Fibroblast of skin of abdomen (primary cell): ENCODE measurements at regions not wholly inside any gene's neighbourhood (a gene's known extent, or its start where the extent isn't known, plus 50 kb on each side); places are given as distances from the start of the nearest gene placed in this dataset.

Experiments
- DNase-seq: peaks from one replicate; pipeline ENCODE4 v3.0.0-alpha.2; 2013

DNA sequence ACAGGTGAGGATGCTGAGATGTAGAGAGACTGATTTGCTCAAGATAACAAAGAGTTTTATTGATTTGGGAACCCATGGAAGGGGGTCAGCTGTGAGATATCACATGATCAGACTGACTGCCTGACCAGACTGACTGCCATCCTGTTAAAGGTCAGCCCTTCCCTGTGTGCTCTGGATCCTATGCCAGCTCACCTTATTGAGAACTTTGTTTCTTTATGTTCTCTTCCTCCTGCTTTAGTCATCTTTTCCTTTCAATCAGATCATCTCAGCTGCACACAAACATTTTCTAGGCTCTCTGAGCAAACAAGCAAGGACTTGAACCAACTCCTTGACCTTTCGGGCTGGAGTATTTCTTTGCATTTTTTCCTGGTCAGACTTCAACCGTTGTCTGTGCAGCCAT, 50.0 kb upstream of the MTPN start:
- no peak for DNase-seq
